ENCODE measurements at regions not wholly inside any gene's neighbourhood (a gene's known extent, or its start where the extent isn't known, plus 50 kb on each side); places are given as distances from the start of the nearest gene placed in this dataset.

DNA sequence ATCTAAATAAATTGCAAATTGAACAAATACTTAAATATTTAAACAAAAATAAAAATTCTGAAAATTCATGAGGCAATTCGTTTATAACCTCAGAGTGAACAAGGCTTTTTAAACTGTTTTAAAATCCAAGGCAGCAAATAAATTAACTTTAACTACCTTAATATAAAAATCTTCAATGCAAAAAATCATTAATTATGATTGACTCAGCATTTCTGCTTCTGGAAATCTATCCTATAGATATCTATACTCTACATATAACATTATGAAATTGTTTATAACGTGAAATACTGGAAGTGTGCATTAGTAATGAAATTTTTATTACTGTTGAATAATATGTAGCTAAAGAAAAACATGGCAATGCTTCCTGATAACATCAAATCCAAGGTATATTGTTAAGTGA lies 92.4 kb downstream of the ADAMTS1 start:
- no peak for TF ChIP-seq YY1 (IDR thresholded peaks at IDR 0.05; ENCODE audit: insufficient read depth, insufficient read length)
- TF ChIP-seq ZNF274 (IDR thresholded peaks at IDR 0.05; ENCODE audit: low read depth, low read length) = no peak

All from NT2/D1 (cell line).